ENCODE measurements at regions not wholly inside any gene's neighbourhood (a gene's known extent, or its start where the extent isn't known, plus 50 kb on each side); places are given as distances from the start of the nearest gene placed in this dataset.

DNA sequence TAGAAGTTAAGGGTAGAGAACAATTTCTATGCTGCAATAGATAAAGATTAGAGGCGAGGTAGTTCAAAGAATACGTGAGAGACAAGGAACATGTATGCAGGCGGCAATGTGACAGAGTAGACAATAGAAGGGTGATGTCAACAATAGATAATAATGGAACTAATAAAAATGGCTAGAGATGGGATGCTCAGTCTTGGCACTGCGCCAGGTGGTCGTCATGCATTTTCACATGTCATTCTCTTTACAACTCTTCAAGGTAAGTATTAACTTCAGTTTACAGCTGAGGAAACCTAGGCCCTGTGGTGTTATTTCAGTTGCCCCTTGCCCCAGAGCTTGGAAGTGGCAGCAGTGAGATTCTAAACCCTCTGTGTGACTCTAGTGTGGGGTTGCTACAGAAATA, 890.7 kb upstream of the CELF4 start:
- TF ChIP-seq, protein P1, sequence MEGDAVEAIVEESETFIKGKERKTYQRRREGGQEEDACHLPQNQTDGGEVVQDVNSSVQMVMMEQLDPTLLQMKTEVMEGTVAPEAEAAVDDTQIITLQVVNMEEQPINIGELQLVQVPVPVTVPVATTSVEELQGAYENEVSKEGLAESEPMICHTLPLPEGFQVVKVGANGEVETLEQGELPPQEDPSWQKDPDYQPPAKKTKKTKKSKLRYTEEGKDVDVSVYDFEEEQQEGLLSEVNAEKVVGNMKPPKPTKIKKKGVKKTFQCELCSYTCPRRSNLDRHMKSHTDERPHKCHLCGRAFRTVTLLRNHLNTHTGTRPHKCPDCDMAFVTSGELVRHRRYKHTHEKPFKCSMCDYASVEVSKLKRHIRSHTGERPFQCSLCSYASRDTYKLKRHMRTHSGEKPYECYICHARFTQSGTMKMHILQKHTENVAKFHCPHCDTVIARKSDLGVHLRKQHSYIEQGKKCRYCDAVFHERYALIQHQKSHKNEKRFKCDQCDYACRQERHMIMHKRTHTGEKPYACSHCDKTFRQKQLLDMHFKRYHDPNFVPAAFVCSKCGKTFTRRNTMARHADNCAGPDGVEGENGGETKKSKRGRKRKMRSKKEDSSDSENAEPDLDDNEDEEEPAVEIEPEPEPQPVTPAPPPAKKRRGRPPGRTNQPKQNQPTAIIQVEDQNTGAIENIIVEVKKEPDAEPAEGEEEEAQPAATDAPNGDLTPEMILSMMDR (IDR thresholded peaks at IDR 0.05 in 8 of 11, conservative IDR thresholded peaks at IDR 0.05 in 3 of 11) = no peak
- no peak for TF ChIP-seq POLR2AphosphoS5 (IDR thresholded peaks at IDR 0.05)
- TF ChIP-seq POLR2A (IDR thresholded peaks at IDR 0.05) = no peak
